Tibial nerve (tissue), 3 donors: ENCODE measurements at regions not wholly inside any gene's neighbourhood (a gene's known extent, or its start where the extent isn't known, plus 50 kb on each side); places are given as distances from the start of the nearest gene placed in this dataset.

Experiments used
- POLR2A ChIP-seq, 2 donors: fragments of 450-650 bp; IDR thresholded peaks; one replicate each; pipeline ENCODE4 v1.6.1; 2017; ENCODE audit warnings: antibody characterized with exemption in 2 of 2, mild to moderate bottlenecking in 2 of 2, moderate library complexity in 2 of 2
- TF ChIP-seq, protein P1 (sequence below), 5 experiments: fragments of 200-600 bp in 3 of 5; fragments of 450-650 bp in 2 of 5; sonication (generic) in 3 of 5; IDR thresholded peaks; one replicate each; pipeline ENCODE4 v1.5.1; 2016 to 2019; ENCODE audit warnings: antibody characterized with exemption in 5 of 5, mild to moderate bottlenecking in 3 of 5, moderate library complexity in 2 of 5

GRCh38 chr1:73009311-73009710, 727.0 kb upstream of the NEGR1 start:
- TF ChIP-seq POLR2A (IDR thresholded peaks at IDR 0.05), result no peak
- TF ChIP-seq, protein P1, sequence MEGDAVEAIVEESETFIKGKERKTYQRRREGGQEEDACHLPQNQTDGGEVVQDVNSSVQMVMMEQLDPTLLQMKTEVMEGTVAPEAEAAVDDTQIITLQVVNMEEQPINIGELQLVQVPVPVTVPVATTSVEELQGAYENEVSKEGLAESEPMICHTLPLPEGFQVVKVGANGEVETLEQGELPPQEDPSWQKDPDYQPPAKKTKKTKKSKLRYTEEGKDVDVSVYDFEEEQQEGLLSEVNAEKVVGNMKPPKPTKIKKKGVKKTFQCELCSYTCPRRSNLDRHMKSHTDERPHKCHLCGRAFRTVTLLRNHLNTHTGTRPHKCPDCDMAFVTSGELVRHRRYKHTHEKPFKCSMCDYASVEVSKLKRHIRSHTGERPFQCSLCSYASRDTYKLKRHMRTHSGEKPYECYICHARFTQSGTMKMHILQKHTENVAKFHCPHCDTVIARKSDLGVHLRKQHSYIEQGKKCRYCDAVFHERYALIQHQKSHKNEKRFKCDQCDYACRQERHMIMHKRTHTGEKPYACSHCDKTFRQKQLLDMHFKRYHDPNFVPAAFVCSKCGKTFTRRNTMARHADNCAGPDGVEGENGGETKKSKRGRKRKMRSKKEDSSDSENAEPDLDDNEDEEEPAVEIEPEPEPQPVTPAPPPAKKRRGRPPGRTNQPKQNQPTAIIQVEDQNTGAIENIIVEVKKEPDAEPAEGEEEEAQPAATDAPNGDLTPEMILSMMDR (IDR thresholded peaks at IDR 0.05), result no peak
